Esophagus muscularis mucosa (tissue), 4 donors: ENCODE measurements at regions not wholly inside any gene's neighbourhood (a gene's known extent, or its start where the extent isn't known, plus 50 kb on each side); places are given as distances from the start of the nearest gene placed in this dataset.

Experiments
- DNase-seq: peaks from one replicate; pipeline ENCODE4 v3.0.0-alpha.2; 2017; ENCODE audit errors: extremely low spot score
- H3K27ac ChIP-seq, 4 donors: fragments of 200-600 bp; sonication (generic); replicated peaks in 1 of 4; 1 replicate in 3 of 4; 2 replicates in 1 of 4; pipeline ENCODE4 v1.5.1; 2016 to 2019; ENCODE audit warnings: mild to moderate bottlenecking in 1 of 4
- H3K27me3 ChIP-seq, 4 donors: fragments of 200-600 bp; sonication (generic); one replicate each; pipeline versions ENCODE4 v1.5.1 to v1.6.0; 2016 to 2019
- H3K36me3 ChIP-seq, 4 donors: fragments of 200-600 bp; sonication (generic); one replicate each; pipeline ENCODE4 v1.5.1; 2016 to 2019
- H3K4me1 ChIP-seq, 4 donors: fragments of 200-600 bp; sonication (generic); one replicate each; pipeline ENCODE4 v1.5.1; 2016 to 2019
- H3K4me3 ChIP-seq, 4 donors: fragments of 200-600 bp; sonication (generic); 1 replicate in 2 of 4; 2 replicates in 2 of 4; pipeline ENCODE4 v1.5.1; 2016 to 2019; ENCODE audit warnings: mild to moderate bottlenecking in 4 of 4, moderate library complexity in 1 of 4
- H3K9me3 ChIP-seq, 4 donors: fragments of 200-600 bp; sonication (generic); 1 replicate in 3 of 4; 2 replicates in 1 of 4; pipeline ENCODE4 v1.5.1; 2016 to 2019
- CTCF ChIP-seq, 3 experiments: fragments of 200-600 bp in 2 of 3; fragments of 450-650 bp in 1 of 3; sonication (generic) in 2 of 3; IDR thresholded peaks; one replicate each; pipeline ENCODE4 v1.5.1; 2017 to 2019; ENCODE audit warnings: antibody characterized with exemption in 3 of 3, mild to moderate bottlenecking in 2 of 3, moderate library complexity in 1 of 3
- EP300 ChIP-seq: sonication (generic); formaldehyde crosslinking; IDR thresholded peaks from one replicate; pipeline ENCODE4 v1.6.1; 2017; ENCODE audit warnings: antibody characterized with exemption
- POLR2A ChIP-seq: fragments of 450-650 bp; IDR thresholded peaks from one replicate; pipeline ENCODE4 v1.6.1; 2017; ENCODE audit warnings: antibody characterized with exemption, moderate library complexity, mild to moderate bottlenecking, low read depth
- POLR2AphosphoS5 ChIP-seq, 2 donors: sonication (generic); formaldehyde crosslinking; IDR thresholded peaks; one replicate each; pipeline ENCODE4 v1.6.1; 2017; ENCODE audit warnings: antibody characterized with exemption in 2 of 2
- WGBS: methylation state at CpG from one replicate; pipeline ENCODE4 v1.1.5; 2018; 5-methylcytosine and 5-hydroxymethylcytosine counted together
- intact Hi-C: fragments of 100-400 bp; cut with DNase I; formaldehyde crosslinking; loops from one replicate; pipeline ENCODE4 v1.15.1; 2023

- H3K9me3 ChIP-seq: no peaks in the 10 kb centered on the region
- WGBS: 65% methylated on average over 8 of the region's 8 CpGs
- intact Hi-C loops: no loop called here
- no peak overlapping the region for H3K27ac ChIP-seq
- H3K36me3 ChIP-seq: no peaks in the 10 kb centered on the region
- no peak for TF ChIP-seq EP300
- no peak for TF ChIP-seq POLR2A
- no peak for TF ChIP-seq CTCF (IDR thresholded peaks at IDR 0.05)
- no peak for TF ChIP-seq POLR2AphosphoS5 (IDR thresholded peaks at IDR 0.05)
- H3K27me3 ChIP-seq: peaks cover 0 to 18% (median 0%) of the 10 kb centered on the region in 4 donors
- no peaks in the 10 kb centered on the region for H3K4me1 ChIP-seq
- H3K4me3 ChIP-seq: no peak overlapping the region
- DNase-seq: no peak
Observed at GRCh38 chr14:106346084-106346483, 819.7 kb downstream of the TMEM121 start.

- WGBS: 90% methylated on average over 4 of the region's 4 CpGs
- Histone ChIP-seq H3K4me1 (no peaks in the 10 kb centered on the region), H3K27ac (no peak overlapping the region), H3K9me3 (no peaks in the 10 kb centered on the region), H3K27me3 (peaks cover 0 to 18% (median 0%) of the 10 kb centered on the region in 4 donors), H3K36me3 (no peaks in the 10 kb centered on the region), H3K4me3 (no peak overlapping the region)
- no peak for TF ChIP-seq EP300
- no peak for TF ChIP-seq CTCF (IDR thresholded peaks at IDR 0.05)
- no peak for TF ChIP-seq POLR2AphosphoS5 (IDR thresholded peaks at IDR 0.05)
- TF ChIP-seq POLR2A: no peak
- DNase-seq: peak; percentile 50
- intact Hi-C loops: no loop called here
Observed at GRCh38 chr14:106346534-106347290, 820.3 kb downstream of the TMEM121 start.

- intact Hi-C loops: no loop called here
- H3K27ac ChIP-seq: no peak overlapping the region
- no peaks in the 10 kb centered on the region for H3K36me3 ChIP-seq
- H3K4me3 ChIP-seq: no peak overlapping the region
- no peak for DNase-seq
- TF ChIP-seq POLR2A: no peak
- no peak for TF ChIP-seq CTCF (IDR thresholded peaks at IDR 0.05)
- no peaks in the 10 kb centered on the region for H3K4me1 ChIP-seq
- no peaks in the 10 kb centered on the region for H3K9me3 ChIP-seq
- 50% methylated on average over 4 of the region's 4 CpGs for WGBS
- peaks cover 0 to 18% (median 0%) of the 10 kb centered on the region in 4 donors for H3K27me3 ChIP-seq
Observed at GRCh38 chr14:106347291-106347778, 821.0 kb downstream of the TMEM121 start.

- H3K27me3 ChIP-seq: peaks cover 0 to 18% (median 0%) of the 10 kb centered on the region in 4 donors
- H3K27ac ChIP-seq: no peak overlapping the region
- no peaks in the 10 kb centered on the region for H3K4me1 ChIP-seq
- intact Hi-C loops: no loop called here
- DNase-seq: no peak
- TF ChIP-seq POLR2A (no peak), CTCF (IDR thresholded peaks at IDR 0.05) (no peak), EP300 (no peak), POLR2AphosphoS5 (IDR thresholded peaks at IDR 0.05) (no peak)
- H3K4me3 ChIP-seq: no peak overlapping the region
- WGBS: 51% methylated on average over 8 of the region's 8 CpGs
- H3K9me3 ChIP-seq: no peaks in the 10 kb centered on the region
- H3K36me3 ChIP-seq: no peaks in the 10 kb centered on the region
Observed at GRCh38 chr14:106347890-106348755, 821.7 kb downstream of the TMEM121 start.
